Fibroblast of lung (primary cell): ENCODE measurements at regions not wholly inside any gene's neighbourhood (a gene's known extent, or its start where the extent isn't known, plus 50 kb on each side); places are given as distances from the start of the nearest gene placed in this dataset.

Experiments used
- EZH2 ChIP-seq: IDR thresholded peaks from 2 replicates; pipeline ENCODE4 v1.5.1; 2012; ENCODE audit warnings: low read length, control low read depth, mild to moderate bottlenecking; ENCODE audit errors: missing control alignments
- TF ChIP-seq, protein P1 (sequence below), 2 donors: IDR thresholded peaks in 1 of 2; conservative IDR thresholded peaks in 1 of 2; 1 replicate in 1 of 2; 2 replicates in 1 of 2; pipeline ENCODE4 v1.5.1; 2011 to 2012; ENCODE audit warnings: low read length in 2 of 2, control low read depth in 1 of 2, inconsistent platforms in 1 of 2, low read depth in 1 of 2, mild to moderate bottlenecking in 1 of 2

DNA sequence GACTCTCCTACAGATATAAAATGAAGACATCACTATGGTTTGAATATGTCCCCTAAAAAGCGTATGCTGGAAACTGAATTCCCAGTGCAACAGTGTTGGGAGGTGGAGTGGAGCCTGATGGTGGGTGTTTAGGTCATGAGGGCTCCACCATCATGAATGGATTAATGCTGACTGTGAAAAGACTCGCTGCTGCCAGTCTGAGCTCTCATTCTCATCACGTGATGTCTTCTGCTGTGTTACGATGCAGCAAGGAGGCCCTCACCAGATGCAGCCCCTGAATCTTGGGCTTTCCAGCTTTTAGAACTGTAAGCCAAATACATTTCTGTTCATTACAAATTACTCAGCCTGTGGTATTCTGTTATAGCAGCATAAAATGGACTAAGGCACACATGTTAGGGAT is 73.8 kb upstream of the PPP2R5A start:
- TF ChIP-seq, protein P1, sequence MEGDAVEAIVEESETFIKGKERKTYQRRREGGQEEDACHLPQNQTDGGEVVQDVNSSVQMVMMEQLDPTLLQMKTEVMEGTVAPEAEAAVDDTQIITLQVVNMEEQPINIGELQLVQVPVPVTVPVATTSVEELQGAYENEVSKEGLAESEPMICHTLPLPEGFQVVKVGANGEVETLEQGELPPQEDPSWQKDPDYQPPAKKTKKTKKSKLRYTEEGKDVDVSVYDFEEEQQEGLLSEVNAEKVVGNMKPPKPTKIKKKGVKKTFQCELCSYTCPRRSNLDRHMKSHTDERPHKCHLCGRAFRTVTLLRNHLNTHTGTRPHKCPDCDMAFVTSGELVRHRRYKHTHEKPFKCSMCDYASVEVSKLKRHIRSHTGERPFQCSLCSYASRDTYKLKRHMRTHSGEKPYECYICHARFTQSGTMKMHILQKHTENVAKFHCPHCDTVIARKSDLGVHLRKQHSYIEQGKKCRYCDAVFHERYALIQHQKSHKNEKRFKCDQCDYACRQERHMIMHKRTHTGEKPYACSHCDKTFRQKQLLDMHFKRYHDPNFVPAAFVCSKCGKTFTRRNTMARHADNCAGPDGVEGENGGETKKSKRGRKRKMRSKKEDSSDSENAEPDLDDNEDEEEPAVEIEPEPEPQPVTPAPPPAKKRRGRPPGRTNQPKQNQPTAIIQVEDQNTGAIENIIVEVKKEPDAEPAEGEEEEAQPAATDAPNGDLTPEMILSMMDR (conservative IDR thresholded peaks at IDR 0.05 in 1 of 2, IDR thresholded peaks at IDR 0.05 in 1 of 2; ENCODE audit: low read depth in 1 of 2, low read length in 2 of 2), result no peak
- TF ChIP-seq EZH2, result no peak
